ENCODE measurements at regions not wholly inside any gene's neighbourhood (a gene's known extent, or its start where the extent isn't known, plus 50 kb on each side); places are given as distances from the start of the nearest gene placed in this dataset.
"Not testable (repeated sequence)": the region's sequence is repeated elsewhere in the genome, so short reads cannot be mapped to it uniquely, and the experiment has no call there.

GRCh38 chr10:9900751-9901150, 1116.9 kb upstream of the CELF2 start:
- DNase-seq = no peak

GRCh38 chr10:9901971-9902370, 1115.7 kb upstream of the CELF2 start:
- DNase-seq = no peak

- DNase-seq = no peak
Measured at GRCh38 chr10:9910446-9910845, 1107.2 kb upstream of the CELF2 start.

- DNase-seq = no peak
Measured at GRCh38 chr10:9911488-9911887, 1106.2 kb upstream of the CELF2 start.

GRCh38 chr10:9913876-9914514, 1103.7 kb upstream of the CELF2 start:
- no peak for DNase-seq

GRCh38 chr10:9921544-9921943, 1096.1 kb upstream of the CELF2 start:
- no peak for DNase-seq

DNA sequence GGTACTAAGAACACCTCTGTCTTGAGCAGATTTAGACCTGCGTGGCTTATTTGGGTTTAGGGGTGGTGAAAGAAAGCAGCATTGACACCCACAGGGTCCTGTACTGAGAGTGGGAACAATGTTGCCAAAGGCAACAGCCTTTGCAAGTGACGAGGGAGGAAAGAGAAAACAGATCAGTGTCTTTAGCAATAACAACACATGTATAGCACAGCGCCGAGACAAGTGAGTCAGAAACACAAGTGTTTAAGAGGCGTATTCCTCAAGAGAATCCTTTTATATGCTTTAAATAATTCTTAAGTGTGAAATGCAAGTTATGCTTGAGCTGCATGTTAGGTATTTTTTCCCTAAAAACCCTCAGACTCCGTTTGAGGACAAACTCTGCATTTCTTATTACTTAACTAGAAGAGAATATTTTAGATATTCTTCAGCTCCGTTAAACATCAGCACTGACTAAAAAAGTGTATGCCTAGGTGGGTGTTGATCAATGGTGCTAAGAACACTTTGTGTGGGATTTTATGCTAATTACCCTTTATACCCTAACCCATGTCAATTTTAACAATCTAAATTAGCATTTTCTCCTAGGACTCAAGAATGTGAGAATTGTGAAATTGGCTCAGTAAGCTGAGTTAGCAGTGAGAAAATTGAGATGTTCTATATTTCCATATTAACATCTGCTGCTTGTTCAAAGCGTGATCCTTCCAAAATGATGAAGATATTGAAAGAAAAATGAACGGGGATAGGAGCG, 1095.4 kb upstream of the CELF2 start:
- no peak for DNase-seq

DNA sequence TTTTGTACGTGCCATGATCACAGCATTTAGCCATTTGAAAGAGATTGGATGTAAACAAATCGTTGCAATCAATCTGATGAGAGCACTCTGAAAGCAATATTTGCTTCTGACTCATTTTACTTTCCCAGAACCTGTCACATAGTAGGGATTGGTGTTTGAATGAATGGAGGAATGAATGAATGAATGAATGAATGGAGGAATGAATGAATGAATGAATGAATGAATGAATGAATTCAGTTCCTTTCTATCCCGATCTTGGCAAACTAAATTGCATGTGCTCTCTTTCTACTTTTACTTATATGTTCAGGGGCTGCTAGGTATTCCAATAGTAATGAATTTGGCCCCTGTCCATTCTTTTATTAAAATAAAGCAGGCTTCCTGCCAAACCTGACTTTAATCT, 1091.7 kb upstream of the CELF2 start:
- DNase-seq = no peak

DNA sequence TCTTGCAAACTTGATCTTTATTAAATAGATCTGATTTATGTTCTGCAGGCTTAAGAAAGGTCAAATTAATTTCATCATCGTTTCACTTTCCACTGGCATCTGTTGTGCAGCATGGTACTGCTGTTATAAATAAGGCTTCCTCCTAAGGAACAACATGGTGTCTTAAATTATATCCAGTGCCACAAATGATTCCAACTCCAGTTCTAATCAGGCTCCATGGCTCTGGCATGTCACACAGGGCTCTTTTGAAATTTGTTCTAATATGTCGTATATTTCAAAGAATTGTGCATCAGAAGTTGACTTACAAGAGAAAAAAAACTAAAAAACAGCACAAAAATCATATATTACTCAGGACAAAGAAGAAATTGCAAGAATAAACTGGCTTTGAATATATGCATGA, 1090.8 kb upstream of the CELF2 start:
- DNase-seq = no peak

GRCh38 chr10:9939716-9940115, 1078.0 kb upstream of the CELF2 start:
- no peak for DNase-seq

GRCh38 chr10:9944690-9945089, 1073.0 kb upstream of the CELF2 start:
- no peak for DNase-seq

DNA sequence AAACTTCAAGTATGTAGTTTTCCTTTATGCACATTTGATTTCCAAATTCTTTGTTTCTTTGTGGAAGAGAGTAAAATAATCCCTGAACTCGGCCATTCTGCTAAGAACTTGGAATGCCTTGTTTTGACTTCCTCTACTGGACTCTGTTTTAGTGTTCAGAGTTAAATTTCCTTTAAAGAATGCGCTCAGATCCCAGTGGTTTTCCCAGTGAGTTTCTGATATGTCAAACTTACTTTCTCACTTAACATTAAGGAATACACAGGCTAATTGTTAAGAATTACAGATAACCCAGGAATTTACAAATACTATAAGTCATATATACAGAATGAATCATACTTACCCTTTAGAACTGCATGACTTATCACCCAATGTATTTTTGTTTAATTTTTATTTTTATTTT, 1067.6 kb upstream of the CELF2 start:
- DNase-seq = no peak

DNA sequence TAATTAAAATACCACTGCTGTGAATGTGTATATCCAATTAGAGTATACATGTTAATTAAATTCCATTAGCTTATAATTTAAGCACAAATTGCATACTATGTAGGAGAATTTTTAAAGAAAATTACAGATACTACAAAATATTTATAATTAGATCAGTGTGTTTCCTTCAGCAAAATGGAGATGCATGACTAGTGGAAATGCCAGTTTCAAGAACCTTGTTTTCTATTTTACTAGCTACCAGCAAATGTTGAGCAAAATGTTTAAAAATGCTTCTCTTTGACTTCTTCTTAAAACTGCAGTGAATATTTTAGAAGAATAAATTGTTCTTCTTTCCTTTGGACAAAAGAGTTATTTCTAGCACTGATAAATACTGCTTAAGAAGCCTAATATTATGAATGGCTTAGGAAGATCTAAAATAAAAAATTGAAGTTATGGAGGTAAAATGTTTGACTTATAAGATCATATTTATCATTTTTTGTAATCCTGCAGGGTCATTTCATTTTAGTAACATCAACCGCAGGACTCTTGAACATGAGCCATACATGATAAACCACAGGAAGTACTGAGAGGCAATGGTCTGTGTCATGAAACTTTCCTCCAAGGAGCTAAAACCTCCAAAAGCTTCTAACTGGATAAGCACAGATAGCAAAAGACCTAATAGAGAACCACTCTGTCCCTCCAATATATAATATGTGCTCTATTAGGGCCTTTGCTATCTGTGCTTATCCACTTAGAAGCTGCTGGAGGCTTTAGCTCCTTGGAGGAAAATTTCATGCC, 1066.0 kb upstream of the CELF2 start:
- no peak for DNase-seq

DNA sequence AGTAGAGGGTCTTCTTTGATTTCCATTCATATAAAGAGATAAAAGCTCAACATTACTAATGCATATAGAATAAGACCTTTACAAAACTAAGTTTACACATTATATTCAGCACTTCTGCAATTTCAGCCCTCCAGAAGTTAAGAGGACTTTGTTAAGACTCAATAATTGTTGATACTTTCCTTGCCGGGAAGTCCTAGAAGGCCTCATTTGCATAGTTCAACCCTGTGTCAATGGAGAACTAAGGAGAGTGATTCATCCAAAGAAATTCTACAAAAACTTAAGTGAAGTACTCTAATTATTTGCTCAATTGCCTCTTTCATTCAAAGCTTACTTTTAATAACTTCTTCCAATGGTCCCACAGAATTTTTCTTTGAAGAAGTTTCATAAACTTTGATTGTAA, 1060.3 kb upstream of the CELF2 start:
- no peak for DNase-seq

- not testable (repeated sequence) for DNase-seq
Measured at GRCh38 chr10:9957876-9958275, 1059.8 kb upstream of the CELF2 start.

DNA sequence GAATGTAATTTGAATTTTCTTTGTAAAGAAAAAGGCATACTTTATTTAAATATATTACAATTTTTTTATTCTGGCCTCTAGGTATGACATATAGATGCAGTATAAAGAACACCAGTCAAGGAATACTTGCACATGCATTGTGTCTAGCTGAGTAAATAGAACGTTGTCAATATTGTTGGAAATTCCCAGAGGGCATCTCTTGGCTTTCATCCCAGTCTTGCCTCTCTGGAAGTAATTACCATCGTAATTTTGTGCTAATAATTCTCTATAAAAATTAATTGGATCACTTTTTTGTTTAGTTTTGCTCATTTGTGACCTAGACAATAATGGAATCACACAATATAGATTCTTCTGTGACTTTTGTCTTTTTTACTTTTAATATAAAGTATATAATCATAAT, 1052.3 kb upstream of the CELF2 start:
- no peak for DNase-seq

GRCh38 chr10:9986786-9987185, 1030.9 kb upstream of the CELF2 start:
- DNase-seq = no peak

- DNase-seq = no peak
Measured at GRCh38 chr10:9987197-9987596, 1030.5 kb upstream of the CELF2 start.

GRCh38 chr10:9992661-9993060, 1025.0 kb upstream of the CELF2 start:
- DNase-seq = no peak

- no peak for DNase-seq
Measured at GRCh38 chr10:9994131-9994530, 1023.5 kb upstream of the CELF2 start.

DNA sequence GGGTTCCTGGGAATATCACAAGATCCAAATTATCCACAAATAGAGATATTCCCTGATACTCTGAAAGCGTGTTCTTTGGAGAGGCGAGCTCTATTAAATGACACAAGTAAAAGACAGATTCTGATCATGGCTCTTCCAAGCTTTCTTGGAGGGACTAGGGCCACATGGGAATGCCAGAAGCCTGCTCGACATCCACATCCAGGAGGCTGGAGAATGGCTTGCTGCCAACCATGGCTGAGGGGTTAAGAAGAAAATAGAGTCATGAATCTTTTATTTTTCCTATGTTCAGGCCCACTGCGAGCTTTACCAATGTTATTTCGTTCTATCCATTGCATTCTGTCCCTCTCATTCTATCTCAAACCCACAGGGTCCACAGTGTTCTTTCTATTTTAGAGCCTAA, 1018.0 kb upstream of the CELF2 start:
- no peak for DNase-seq

GRCh38 chr10:10007957-10008356, 1009.7 kb upstream of the CELF2 start:
- no peak for DNase-seq

DNA sequence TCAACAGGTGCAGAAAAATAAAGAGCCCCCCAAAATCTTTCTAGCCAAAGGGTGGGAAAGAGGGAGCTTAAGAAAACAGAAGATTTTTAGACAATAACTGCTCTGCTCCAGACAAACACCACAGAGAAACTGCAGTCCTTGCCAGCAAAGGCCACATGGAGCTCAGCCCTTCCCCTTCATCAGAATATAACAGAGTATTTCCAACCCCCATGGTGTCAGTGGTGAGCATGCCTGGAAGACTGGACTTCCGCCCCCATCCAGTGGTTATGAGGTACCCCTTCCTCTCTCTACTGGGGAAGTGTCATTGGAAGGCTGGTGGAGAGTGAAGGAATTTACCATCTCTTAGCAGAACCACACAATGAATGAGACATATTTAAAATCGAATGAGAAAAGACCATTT, 1007.3 kb upstream of the CELF2 start:
- DNase-seq = no peak

- DNase-seq = no peak
Measured at GRCh38 chr10:10014846-10015245, 1002.8 kb upstream of the CELF2 start.
